Adrenal gland (tissue), 9 donors: ENCODE measurements at regions not wholly inside any gene's neighbourhood (a gene's known extent, or its start where the extent isn't known, plus 50 kb on each side); places are given as distances from the start of the nearest gene placed in this dataset.

Source experiments
- DNase-seq, 7 donors: peaks; one replicate each; pipeline ENCODE4 v3.0.0-alpha.2; 2019 to 2020
- H3K27ac ChIP-seq, 5 donors: fragments of 200-600 bp; sonication (generic) in 4 of 5; 1 replicate in 3 of 5; 2 replicates in 2 of 5; pipeline versions ENCODE4 v1.5.1 to v1.8.0; 2016 to 2020; ENCODE audit warnings: mild to moderate bottlenecking in 1 of 5
- H3K27me3 ChIP-seq: fragments of 200-600 bp; 2 replicates; pipeline ENCODE4 v1.8.0; 2021
- H3K36me3 ChIP-seq, 2 donors: fragments of 200-600 bp; replicated peaks in 1 of 2; 1 replicate in 1 of 2; 2 replicates in 1 of 2; pipeline versions ENCODE4 v1.5.1 to v1.8.0; 2018 to 2022
- H3K4me1 ChIP-seq, 2 donors: fragments of 200-600 bp; replicated peaks in 1 of 2; 1 replicate in 1 of 2; 2 replicates in 1 of 2; pipeline versions ENCODE4 v1.5.1 to v1.8.0; 2018 to 2021
- H3K4me3 ChIP-seq, 4 donors: fragments of 200-600 bp; sonication (generic) in 3 of 4; one replicate each; pipeline ENCODE4 v1.5.1; 2016 to 2018
- H3K9me3 ChIP-seq, 3 donors: fragments of 200-600 bp; sonication (generic) in 1 of 3; replicated peaks in 1 of 3; 1 replicate in 2 of 3; 2 replicates in 1 of 3; pipeline versions ENCODE4 v1.5.1 to v1.8.0; 2016 to 2021
- POLR2A ChIP-seq, 2 donors: fragments of 450-650 bp; IDR thresholded peaks; one replicate each; pipeline ENCODE4 v1.6.1; 2017; ENCODE audit warnings: antibody characterized with exemption in 2 of 2, mild to moderate bottlenecking in 2 of 2, moderate library complexity in 1 of 2
- WGBS, 4 donors: extraction: QIAGEN DNeasy Blood & Tissue Kit in 2 of 4; methylation state at CpG; one replicate each; pipeline versions ENCODE4 v1.1.5 to v1.1.7; 2013 to 2017; 5-methylcytosine and 5-hydroxymethylcytosine counted together
- intact Hi-C, 2 donors: fragments of 100-400 bp; cut with DNase I; formaldehyde crosslinking; loops; one replicate each; pipeline versions ENCODE4 v1.14.1 to v1.15.0; 2022 to 2023
- TF ChIP-seq, protein P1 (sequence below), 6 experiments: fragments of 450-650 bp in 4 of 6; fragments of 200-600 bp in 2 of 6; sonication (generic) in 1 of 6; IDR thresholded peaks; 1 replicate in 5 of 6; 2 replicates in 1 of 6; pipeline versions ENCODE4 v1.5.1 to v1.8.0; 2016 to 2021; ENCODE audit warnings: antibody characterized with exemption in 6 of 6, mild to moderate bottlenecking in 2 of 6, moderate library complexity in 1 of 6
- donor health status: healthy with polysubstance abuse.
- donor health status: Bipolar disorder and iron deficiency.
- donor health status: DM: yes; HTN: yes; CAD: no.
- donor health status: DM: no; HTN: no; CAD: no.
- donor health status: DM: no; HTN: no; CAD: no.

DNA sequence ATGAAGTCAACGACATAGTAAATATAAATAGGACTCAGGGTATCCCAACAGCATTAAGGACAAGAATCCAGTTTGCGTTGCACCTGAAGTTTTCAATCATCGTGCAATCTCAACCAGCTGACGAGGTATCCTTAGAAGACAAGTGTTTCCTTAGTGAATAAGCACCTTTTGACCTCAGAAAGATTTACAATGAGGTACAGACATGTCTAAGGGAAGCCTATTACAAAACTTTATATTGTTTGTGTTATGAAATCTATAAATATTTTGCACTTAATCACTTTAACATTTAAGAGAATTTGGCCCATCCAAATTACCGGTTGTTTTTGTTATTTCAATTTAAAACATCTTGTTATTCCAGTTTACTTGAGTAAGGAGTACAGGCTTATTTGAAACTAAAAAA is 64.9 kb upstream of the PRICKLE2 start:
- no peaks in the 10 kb centered on the region for H3K4me1 ChIP-seq
- no peak overlapping the region for H3K27ac ChIP-seq
- TF ChIP-seq, protein P1, sequence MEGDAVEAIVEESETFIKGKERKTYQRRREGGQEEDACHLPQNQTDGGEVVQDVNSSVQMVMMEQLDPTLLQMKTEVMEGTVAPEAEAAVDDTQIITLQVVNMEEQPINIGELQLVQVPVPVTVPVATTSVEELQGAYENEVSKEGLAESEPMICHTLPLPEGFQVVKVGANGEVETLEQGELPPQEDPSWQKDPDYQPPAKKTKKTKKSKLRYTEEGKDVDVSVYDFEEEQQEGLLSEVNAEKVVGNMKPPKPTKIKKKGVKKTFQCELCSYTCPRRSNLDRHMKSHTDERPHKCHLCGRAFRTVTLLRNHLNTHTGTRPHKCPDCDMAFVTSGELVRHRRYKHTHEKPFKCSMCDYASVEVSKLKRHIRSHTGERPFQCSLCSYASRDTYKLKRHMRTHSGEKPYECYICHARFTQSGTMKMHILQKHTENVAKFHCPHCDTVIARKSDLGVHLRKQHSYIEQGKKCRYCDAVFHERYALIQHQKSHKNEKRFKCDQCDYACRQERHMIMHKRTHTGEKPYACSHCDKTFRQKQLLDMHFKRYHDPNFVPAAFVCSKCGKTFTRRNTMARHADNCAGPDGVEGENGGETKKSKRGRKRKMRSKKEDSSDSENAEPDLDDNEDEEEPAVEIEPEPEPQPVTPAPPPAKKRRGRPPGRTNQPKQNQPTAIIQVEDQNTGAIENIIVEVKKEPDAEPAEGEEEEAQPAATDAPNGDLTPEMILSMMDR (IDR thresholded peaks at IDR 0.05), result no peak
- no peak for TF ChIP-seq POLR2A (IDR thresholded peaks at IDR 0.05)
- H3K9me3 ChIP-seq, result no peaks in the 10 kb centered on the region
- H3K27me3 ChIP-seq, result no peaks in the 10 kb centered on the region
- no peaks in the 10 kb centered on the region for H3K36me3 ChIP-seq
- H3K4me3 ChIP-seq, result no peak overlapping the region
- 67 to 84% (median 80%) methylated on average over 5 of the region's 5 CpGs for WGBS, 4 donors
- DNase-seq, result no peak
- intact Hi-C loops, result no loop called here

DNA sequence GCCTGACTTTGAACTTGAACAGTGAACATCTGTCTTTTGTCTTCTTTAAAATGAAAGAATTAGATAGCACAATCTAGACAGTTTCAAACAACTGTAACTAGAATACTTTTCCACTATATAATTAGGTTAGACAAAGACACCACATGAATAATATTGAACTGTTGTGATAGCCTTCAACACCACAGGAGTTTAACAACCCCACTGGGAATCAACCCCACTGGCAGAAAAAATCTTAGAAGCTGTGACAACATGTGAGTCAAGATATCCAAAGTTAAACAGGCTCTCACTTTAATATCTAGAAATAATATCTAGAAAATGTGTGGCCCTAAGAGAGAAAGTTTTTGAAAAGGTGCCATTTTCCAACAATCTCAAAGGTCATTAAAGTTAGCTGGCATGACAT is 64.4 kb upstream of the PRICKLE2 start:
- Histone ChIP-seq H3K27me3 (no peaks in the 10 kb centered on the region), H3K36me3 (no peaks in the 10 kb centered on the region), H3K27ac (no peak overlapping the region), H3K4me3 (no peak overlapping the region), H3K4me1 (no peaks in the 10 kb centered on the region), H3K9me3 (no peaks in the 10 kb centered on the region)
- DNase-seq, result no peak
- TF ChIP-seq, protein P1 (IDR thresholded peaks at IDR 0.05), result no peak
- TF ChIP-seq POLR2A (IDR thresholded peaks at IDR 0.05), result no peak
- intact Hi-C loops, result no loop called here

DNA sequence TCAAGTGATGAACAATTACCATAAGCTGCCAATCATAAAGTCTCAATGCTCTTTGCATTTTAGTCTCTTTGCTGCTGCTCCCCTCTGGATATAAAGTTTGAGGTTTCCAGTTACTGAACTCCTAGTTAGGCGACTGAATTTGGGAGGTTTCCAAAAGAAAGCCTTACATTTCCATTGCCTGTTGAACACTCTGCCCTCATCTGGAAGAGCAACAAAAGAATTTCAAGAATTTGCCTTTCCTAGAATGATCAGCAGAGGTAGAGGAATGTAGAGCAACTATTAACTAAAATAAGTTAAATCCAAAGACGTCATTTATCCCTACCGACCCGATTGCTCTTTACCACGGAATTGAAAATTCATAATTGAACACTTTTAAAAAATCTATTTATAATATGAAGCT is 53.4 kb upstream of the PRICKLE2 start:
- intact Hi-C loops, result no loop called here
- WGBS, 4 donors, result 89 to 95% (median 91%) methylated on average over 5 of the region's 5 CpGs
- no peaks in the 10 kb centered on the region for H3K9me3 ChIP-seq
- H3K4me1 ChIP-seq, result no peaks in the 10 kb centered on the region
- H3K27me3 ChIP-seq, result no peaks in the 10 kb centered on the region
- H3K4me3 ChIP-seq, result no peak overlapping the region
- no peak overlapping the region for H3K27ac ChIP-seq
- TF ChIP-seq, protein P1 (IDR thresholded peaks at IDR 0.05), result no peak
- TF ChIP-seq POLR2A (IDR thresholded peaks at IDR 0.05), result no peak
- no peak for DNase-seq
- no peaks in the 10 kb centered on the region for H3K36me3 ChIP-seq

DNA sequence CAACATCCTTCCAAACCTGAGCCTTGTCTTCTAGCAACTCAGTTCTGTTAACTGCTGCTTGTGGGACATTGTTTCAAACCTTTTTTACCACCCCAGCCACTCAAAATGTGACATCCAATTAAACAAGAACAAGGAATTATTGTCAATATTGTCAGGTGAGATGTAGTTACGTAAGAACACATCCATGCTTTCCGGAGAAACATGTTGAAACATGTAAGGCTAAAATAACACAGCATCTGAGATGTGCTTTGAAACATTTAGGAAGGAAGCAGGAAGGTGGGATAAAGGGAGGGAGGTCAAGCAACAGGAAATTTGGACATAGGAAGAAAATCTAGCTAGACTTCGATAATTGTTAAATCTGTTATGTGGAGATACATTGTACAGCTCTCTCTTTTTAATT is 50.9 kb upstream of the PRICKLE2 start:
- TF ChIP-seq POLR2A (IDR thresholded peaks at IDR 0.05), result no peak
- TF ChIP-seq, protein P1 (IDR thresholded peaks at IDR 0.05), result no peak

More for the DNA sequence above, 50.9 kb upstream of the PRICKLE2 start:
- 77 to 81% (median 78%) methylated on average over 3 of the region's 3 CpGs for WGBS, 4 donors
- Histone ChIP-seq H3K27ac (no peak overlapping the region), H3K36me3 (no peaks in the 10 kb centered on the region), H3K4me1 (no peaks in the 10 kb centered on the region), H3K4me3 (no peak overlapping the region), H3K9me3 (no peaks in the 10 kb centered on the region), H3K27me3 (no peaks in the 10 kb centered on the region)
- no peak for DNase-seq
- intact Hi-C loops, result no loop called here
